NCI-H2227 (cell line): ENCODE measurements at regions not wholly inside any gene's neighbourhood (a gene's known extent, or its start where the extent isn't known, plus 50 kb on each side); places are given as distances from the start of the nearest gene placed in this dataset.

Experiments
- DNase-seq: peaks from one replicate; lab custom pipeline; 2025; ENCODE audit not compliant: unreplicated experiment; lab: John Stamatoyannopoulos, UW

DNA sequence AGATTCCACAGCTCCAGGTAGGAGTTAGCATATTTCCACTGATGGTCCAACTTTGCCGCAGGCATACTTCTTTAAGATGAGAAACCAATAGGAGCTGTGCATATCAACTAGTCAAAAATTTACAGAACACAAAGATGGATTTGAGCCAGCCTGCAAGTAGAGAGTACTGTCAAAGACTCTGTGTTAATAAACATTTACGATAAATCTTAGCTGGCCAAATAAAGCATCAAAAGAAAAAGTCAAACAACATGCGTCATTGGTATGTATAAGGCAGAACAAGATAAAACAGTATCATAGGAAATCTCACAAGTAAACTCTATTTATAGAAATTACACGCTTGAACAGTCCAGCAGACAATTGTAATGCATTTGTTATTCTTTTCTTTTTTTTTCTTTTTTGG is 907.4 kb upstream of the AGA start:
- no peak for DNase-seq

GRCh38 chr4:178351185-178351584 is 908.9 kb upstream of the AGA start:
- DNase-seq, result no peak

DNA sequence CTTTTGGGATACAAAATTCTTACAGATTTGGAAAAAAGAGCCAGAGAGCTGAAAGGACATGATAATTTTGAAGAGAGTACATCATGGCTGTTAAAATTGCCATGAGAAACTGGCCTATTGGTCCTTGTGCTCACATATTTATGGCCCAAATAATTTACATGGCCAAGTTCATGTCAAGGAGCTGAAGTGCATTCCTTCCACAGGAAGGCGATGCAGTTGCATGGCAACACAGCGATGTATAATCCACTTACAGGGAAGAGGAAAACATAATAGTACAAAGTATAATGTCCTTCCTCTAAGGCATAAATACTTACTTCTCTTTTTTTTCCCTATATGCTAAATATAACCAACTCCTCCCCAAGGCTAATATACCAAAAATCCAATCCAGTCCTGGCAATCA is 914.5 kb upstream of the AGA start:
- no peak for DNase-seq

GRCh38 chr4:178385481-178385880 is 943.2 kb upstream of the AGA start:
- DNase-seq, result no peak

DNA sequence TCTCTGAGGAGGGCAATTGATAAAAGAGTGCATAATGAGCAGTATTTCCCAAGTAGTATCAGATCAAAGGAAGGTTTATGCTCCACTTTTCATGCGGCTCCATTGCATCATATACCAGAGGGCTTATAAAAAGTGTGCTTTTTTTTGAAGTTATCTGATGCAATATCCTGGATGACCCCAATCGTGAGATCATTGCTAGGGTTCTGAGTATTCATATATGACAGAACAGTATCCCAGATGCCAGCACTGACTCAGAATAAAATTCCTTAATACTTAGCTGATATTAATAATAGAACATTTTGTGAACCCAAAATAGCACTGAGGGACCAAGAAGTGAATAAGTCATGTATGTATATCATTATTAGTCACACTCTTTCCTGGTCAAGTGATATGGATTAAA is 945.5 kb upstream of the AGA start:
- no peak for DNase-seq

DNA sequence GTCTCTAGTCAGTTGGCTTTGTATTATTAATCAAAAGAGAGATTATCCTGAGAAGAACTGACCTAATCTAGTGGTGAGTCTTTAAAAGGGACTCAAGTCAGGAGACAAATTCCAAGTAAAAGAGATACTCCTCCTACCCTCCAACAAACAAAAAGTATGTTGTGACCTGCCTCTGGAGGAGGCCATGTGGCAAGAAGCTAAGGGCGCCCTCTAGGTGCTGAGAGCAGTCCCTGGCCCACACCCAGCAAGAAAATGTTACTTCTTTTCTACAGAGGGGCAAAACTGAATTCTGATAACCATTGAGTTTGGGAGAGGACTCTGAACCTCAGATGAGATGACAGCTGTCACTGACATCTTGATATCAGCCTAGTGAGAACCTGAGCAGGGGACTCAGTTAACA is 953.6 kb upstream of the AGA start:
- no peak for DNase-seq

- DNase-seq, result no peak
Measured at GRCh38 chr4:178412455-178412854, 970.2 kb upstream of the AGA start.

DNA sequence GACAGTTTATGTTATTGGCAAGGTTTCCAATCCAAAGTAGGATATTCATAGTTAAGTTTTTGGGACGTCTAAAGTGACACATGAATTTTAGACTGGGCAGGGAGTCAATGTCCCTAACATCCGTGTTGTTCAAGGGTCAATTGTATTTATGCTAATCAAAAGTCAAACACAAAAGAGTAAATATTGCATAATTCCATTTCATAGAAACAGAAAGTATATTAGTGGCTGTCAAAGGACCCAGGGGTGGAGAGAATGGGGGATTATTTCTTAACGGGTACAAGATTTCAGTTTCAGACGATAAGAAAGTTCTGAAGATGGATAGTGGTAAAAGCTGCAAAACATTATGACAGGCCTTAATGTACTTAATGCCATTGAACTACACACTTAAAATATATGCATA is 971.8 kb upstream of the AGA start:
- no peak for DNase-seq

- peak; percentile 18 for DNase-seq
Measured at GRCh38 chr4:178414881-178415446, 972.7 kb upstream of the AGA start.

DNA sequence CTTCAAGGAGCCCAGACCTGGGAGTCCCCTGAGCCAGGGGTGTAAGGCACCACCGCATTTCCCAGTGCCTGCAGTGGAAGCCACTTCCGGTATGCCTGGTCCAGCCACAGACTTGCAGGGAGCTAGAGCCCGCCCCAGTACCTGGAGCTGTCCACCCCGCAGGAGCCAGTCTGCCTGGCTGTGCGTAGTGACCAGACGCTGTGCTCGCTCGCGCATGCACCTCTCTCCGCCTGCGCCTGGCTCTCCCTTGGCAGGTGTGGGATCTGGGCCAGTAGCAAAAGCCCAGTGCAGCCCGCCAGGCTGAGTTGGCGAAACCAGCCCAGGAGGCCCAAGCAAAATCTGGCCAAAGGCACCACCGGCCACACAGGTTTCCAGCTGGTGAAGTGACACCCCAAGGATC is 973.7 kb upstream of the AGA start:
- peak; percentile 67 for DNase-seq

DNA sequence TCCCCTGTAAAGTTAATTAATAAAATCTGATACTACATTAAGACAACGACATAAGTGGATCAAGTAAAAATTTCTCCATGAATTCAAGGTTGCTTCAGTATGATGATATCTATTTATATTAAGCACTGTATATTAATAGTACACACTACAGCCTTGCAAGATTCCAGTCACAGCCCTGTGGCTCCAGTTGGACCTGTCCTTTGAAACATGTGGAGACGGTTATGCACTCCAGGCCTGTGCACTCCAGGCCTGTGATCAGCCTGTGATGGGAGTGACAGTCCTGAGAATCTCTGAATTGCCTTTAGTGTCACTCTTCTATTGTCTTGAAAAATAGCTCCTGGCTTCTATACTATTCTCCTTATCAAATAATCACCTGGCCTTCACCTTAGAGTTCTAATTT is 981.1 kb upstream of the AGA start:
- no peak for DNase-seq

GRCh38 chr4:178426871-178427270 is 984.6 kb upstream of the AGA start:
- DNase-seq, result no peak

DNA sequence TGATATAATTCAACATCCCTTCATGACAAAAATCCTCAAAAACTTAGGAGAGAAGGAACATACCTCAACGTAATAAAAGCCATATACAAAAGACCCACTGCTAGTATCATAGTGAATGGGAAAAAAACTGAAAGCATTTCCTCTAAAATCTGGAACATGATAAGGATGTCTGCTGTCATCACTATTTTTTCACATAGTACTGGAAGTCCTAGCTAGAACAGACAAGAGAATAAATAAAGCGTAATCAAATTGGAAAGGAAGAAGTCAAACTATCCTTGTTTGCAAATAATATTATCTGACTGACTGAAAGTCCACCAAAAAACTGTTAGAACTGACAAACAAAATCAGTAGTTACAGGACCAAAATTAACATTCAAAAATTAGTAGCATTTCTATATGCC is 985.4 kb upstream of the AGA start:
- DNase-seq, result no peak

DNA sequence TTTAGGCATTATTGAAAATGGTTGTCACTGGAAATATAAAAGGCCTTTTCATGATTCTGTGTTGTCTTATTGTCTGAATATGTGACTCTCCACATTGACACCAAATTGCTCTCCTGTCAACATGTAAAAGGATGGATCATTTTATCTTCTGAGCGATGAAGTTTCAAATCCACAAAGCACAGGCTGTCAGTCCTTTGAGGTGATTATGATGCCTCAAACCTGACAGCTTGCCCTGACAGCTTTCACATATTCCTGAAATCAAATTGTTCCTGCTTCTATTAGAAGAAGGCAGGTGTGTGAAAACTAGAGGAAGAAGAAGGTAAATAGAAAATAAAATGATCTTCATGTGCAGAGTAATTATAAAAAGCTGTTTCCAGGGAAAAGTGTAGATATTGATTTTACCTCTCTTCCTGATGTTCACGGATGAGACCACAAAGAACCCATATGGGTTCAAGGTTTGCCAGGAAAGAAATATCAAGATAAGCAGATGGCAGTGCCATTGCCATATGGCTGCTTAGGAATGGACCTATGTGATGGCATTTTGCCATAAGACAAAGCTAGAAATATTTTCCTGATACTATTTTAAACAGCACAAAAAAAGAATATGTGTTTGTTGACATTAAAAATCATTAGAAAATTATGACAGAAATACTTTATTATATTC is 1006.3 kb upstream of the AGA start:
- DNase-seq, result no peak

GRCh38 chr4:178450614-178451013 is 1008.4 kb upstream of the AGA start:
- no peak for DNase-seq

- no peak for DNase-seq
Measured at GRCh38 chr4:178453057-178453456, 1010.8 kb upstream of the AGA start.

DNA sequence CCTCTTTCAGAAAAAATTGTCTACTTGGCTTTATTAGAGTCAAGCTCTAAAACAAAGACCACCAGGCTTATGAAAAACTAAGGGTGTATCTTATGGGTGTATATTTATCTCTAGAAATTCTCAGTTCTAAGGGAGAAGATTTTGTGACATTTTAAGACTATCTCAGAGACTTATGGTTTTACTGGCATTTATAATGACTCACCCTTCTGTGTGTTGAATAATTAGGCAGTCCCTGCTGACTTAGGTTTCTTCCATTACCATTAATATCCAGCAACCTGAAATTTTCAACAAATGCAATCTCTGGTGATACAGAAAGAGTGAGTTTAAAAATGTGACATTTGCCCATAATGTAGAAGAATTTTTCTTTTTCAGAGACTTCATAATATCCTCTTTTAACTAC is 1015.0 kb upstream of the AGA start:
- DNase-seq, result no peak

GRCh38 chr4:178462710-178463109 is 1020.5 kb upstream of the AGA start:
- no peak for DNase-seq

GRCh38 chr4:178463747-178464146 is 1021.5 kb upstream of the AGA start:
- no peak for DNase-seq

DNA sequence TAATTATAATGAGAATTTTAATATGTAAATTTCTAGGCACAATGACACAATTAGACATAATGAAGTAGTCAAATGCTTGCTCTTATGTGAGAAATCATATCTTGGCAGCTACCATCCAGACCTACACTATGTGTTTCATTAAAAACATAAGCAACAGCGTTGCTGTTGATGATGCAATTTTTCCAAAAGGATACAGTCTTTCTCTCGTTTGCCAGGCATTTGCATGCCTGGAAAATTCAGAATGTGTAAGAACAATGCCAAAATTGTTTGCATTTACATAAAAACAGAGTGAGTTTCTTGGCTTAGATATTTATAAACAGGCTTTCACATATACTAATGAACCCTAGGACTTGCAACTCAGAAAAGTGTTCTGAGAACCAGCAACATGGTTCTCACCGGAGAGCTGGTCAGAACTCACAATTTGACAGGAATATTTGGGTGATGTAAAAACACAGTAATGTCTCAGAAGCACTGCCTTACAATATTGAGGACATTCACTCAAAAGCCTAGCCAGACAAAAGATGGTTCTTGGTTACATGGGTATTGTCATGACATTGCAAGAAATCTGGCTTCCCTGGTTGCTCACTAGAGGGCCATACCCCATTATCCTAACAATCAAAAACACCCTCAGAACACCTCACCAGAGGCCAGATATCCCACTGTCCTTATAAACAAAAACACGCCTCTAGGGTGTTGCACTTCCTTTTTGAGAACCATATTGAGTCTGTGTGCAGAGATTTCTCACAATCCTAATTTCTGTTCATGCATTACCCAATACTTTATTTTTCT is 1029.0 kb upstream of the AGA start:
- DNase-seq, result no peak

DNA sequence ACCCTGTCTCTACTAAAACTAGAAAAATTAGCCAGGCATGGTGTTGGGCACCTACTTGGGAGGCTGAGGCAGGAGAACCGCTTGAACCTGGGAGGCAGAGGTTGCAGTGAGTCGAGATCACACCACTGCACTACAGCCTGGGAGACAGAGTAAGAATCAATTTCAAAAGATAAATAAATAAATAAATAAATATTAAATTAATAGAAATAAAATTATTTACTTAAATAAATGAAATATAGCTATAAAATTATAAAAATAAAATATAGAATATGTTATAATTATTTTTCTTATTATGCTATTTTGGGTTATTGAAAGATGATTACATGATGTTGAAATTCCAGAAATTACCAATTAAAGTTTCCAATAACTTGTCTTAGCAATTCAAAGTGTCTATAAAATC is 1029.8 kb upstream of the AGA start:
- no peak for DNase-seq

DNA sequence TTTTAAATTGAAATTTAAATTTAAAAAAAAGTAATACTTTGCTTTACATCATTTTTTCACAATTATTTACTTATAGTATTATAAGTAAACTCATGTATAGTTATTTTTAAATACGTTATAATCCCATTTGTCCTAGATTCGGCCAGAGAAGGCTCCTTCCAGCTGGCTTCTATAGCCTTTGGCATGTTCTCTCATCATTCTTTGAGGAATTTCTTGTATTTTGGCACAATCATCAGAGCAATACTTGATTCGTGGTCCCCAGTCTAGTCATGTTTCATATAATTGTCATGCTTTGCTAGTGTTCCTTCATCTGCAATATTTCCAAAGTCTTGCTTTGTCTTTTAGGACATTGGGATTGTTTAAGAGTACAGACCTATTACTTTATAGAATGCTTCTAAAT is 1037.9 kb upstream of the AGA start:
- DNase-seq, result no peak

DNA sequence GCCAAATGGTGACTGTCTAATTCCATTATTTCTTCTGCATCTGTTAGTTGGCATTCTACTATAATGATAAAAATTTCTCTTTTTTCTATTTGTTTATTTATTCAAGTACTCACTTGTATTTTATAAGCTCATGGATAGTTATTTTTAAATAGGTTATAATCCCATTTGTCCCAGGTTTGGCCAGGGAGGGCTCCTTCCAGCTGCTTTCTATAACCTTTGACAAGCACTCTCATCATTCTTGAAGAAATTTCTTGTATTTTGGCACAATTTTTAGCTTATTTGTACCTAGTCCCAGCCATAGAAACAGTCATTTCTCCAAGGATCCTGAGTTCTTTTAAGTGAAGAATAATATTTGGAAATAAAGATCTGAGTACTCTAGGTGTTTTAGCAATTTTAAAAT is 1038.6 kb upstream of the AGA start:
- no peak for DNase-seq
